ENCODE measurements at regions not wholly inside any gene's neighbourhood (a gene's known extent, or its start where the extent isn't known, plus 50 kb on each side); places are given as distances from the start of the nearest gene placed in this dataset.

DNA sequence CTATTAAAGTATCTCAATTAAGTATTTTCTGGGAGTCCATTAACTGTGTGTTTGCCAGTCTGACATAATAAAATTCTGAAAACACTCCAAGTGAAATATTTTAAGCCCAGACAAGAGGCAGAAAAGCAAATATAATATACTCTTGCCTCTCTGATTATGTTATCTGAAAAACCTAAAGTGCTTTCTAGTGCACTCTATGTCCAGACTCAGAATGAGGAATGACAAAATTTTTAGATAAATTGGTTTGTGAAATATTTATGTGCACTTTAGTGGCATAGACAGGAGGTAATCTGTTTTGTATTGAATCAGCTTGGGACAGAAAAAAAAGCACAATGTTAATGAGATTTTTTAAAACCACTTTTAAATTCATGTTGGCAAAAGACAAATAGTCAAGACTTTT is 508.2 kb upstream of the SUCLG2 start:
- TF ChIP-seq MYC (IDR thresholded peaks at IDR 0.05; ENCODE audit: low read depth, low read length), result no peak
- TF ChIP-seq POLR2AphosphoS5 (IDR thresholded peaks at IDR 0.05; ENCODE audit: insufficient read depth, low read depth, low read length), result no peak
- TF ChIP-seq EZH2 (IDR thresholded peaks at IDR 0.05; ENCODE audit: borderline replicate concordance, low read depth, low read length, severe bottlenecking), result no peak
- no peak for TF ChIP-seq GATA2 (IDR thresholded peaks at IDR 0.05; ENCODE audit: insufficient read depth, insufficient read length, low read depth, low read length)
- TF ChIP-seq JUN (IDR thresholded peaks at IDR 0.05; ENCODE audit: borderline replicate concordance, insufficient read depth, insufficient read length, low read depth), result no peak
- TF ChIP-seq, protein P1, sequence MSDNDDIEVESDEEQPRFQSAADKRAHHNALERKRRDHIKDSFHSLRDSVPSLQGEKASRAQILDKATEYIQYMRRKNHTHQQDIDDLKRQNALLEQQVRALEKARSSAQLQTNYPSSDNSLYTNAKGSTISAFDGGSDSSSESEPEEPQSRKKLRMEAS (IDR thresholded peaks at IDR 0.05; ENCODE audit: insufficient read depth, insufficient read length), result no peak
- no peak for TF ChIP-seq POLR2A (IDR thresholded peaks at IDR 0.05; ENCODE audit: low read depth, low read length)
- TF ChIP-seq FOS (IDR thresholded peaks at IDR 0.05; ENCODE audit: borderline replicate concordance, insufficient read depth, low read length), result no peak
- TF ChIP-seq, protein P2, sequence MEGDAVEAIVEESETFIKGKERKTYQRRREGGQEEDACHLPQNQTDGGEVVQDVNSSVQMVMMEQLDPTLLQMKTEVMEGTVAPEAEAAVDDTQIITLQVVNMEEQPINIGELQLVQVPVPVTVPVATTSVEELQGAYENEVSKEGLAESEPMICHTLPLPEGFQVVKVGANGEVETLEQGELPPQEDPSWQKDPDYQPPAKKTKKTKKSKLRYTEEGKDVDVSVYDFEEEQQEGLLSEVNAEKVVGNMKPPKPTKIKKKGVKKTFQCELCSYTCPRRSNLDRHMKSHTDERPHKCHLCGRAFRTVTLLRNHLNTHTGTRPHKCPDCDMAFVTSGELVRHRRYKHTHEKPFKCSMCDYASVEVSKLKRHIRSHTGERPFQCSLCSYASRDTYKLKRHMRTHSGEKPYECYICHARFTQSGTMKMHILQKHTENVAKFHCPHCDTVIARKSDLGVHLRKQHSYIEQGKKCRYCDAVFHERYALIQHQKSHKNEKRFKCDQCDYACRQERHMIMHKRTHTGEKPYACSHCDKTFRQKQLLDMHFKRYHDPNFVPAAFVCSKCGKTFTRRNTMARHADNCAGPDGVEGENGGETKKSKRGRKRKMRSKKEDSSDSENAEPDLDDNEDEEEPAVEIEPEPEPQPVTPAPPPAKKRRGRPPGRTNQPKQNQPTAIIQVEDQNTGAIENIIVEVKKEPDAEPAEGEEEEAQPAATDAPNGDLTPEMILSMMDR (IDR thresholded peaks at IDR 0.05; ENCODE audit: extremely low read depth in 1 of 2, insufficient read depth in 1 of 2, low read depth in 1 of 2, low read length in 2 of 2), result no peak
- H3K27me3 ChIP-seq (ENCODE audit: control insufficient read depth in 2 of 2, insufficient read depth in 2 of 2, low read length in 2 of 2), result no peaks in the 10 kb centered on the region
- no peak overlapping the region for H2AFZ ChIP-seq (ENCODE audit: low read depth, low read length)
- H3K4me1 ChIP-seq (ENCODE audit: control insufficient read depth, extremely low read depth, insufficient read depth, low read length), result no peaks in the 10 kb centered on the region
- ChIA-PET CTCF (no interaction called here), POLR2A (no interaction called here)
- intact Hi-C loops (cut with micrococcal nuclease), result no loop called here
- H3K9ac ChIP-seq (replicated peaks; ENCODE audit: extremely low read depth, insufficient read depth, low read length), result no peak overlapping the region
- no peak for FAIRE-seq
- dilution Hi-C loops (cut with MboI; ENCODE audit: extremely low pct_ligation_motif_present, low sequenced_read_pairs), result no loop called here
- no peaks in the 10 kb centered on the region for H3K36me3 ChIP-seq (ENCODE audit: control insufficient read depth in 2 of 2, extremely low read depth in 1 of 2, insufficient read depth in 2 of 2, low read length in 2 of 2)
- no peak overlapping the region for H3K27ac ChIP-seq (ENCODE audit: insufficient read depth, low read depth, low read length)
- no peaks in the 10 kb centered on the region for H3K9me1 ChIP-seq (replicated peaks; ENCODE audit: control insufficient read depth, extremely low read depth, insufficient read depth, low read length)
- H3K4me3 ChIP-seq (replicated peaks in 1 of 3; ENCODE audit: insufficient read depth in 1 of 3, low read depth in 1 of 3, low read length in 3 of 3), result no peak overlapping the region
- no TSS peak for BruUV-seq (replicated peaks)
- H3K79me2 ChIP-seq (ENCODE audit: control insufficient read depth, insufficient read depth, low read length), result no peaks in the 10 kb centered on the region
- H3K9me3 ChIP-seq (replicated peaks; ENCODE audit: control insufficient read depth, insufficient read depth, low read length), result peaks cover 2% of the 10 kb centered on the region
- H3K4me2 ChIP-seq (ENCODE audit: insufficient read depth, low read length), result no peak overlapping the region
- no peak for DNase-seq (ENCODE audit: low read depth, low spot score)
- no peaks in the 10 kb centered on the region for H4K20me1 ChIP-seq (replicated peaks; ENCODE audit: control insufficient read depth, extremely low read depth, insufficient read depth, low read length)

Measured in endothelial cell of umbilical vein (primary cell).